ENCODE measurements at regions not wholly inside any gene's neighbourhood (a gene's known extent, or its start where the extent isn't known, plus 50 kb on each side); places are given as distances from the start of the nearest gene placed in this dataset.

GRCh38 chr10:107727767-107728317 is 563.3 kb upstream of the SORCS1 start:
- ATAC-seq (no peak), DNase-seq (ENCODE audit: low read depth, low spot score) (no peak)
- no peak overlapping the region for H3K4me3 ChIP-seq (replicated peaks in 1 of 2; ENCODE audit: low read depth in 1 of 2, low read length in 2 of 2)
- TF ChIP-seq ZFX (IDR thresholded peaks at IDR 0.05) (no peak), ZBTB33 (IDR thresholded peaks at IDR 0.05; ENCODE audit: extremely low read depth, insufficient replicate concordance, low read length) (no peak), SP1 (IDR thresholded peaks at IDR 0.05; ENCODE audit: low read depth) (no peak), CEBPB (IDR thresholded peaks at IDR 0.05; ENCODE audit: low read depth) (no peak), ELF1 (IDR thresholded peaks at IDR 0.05; ENCODE audit: borderline replicate concordance, low read depth) (no peak), POLR2AphosphoS5 (IDR thresholded peaks at IDR 0.05; ENCODE audit: low read depth, low read length) (no peak), EZH2 (IDR thresholded peaks at IDR 0.05) (no peak), SRF (IDR thresholded peaks at IDR 0.05; ENCODE audit: low read depth) (no peak), FOSL1 (IDR thresholded peaks at IDR 0.05; ENCODE audit: low read depth) (no peak), YY1 (IDR thresholded peaks at IDR 0.05; ENCODE audit: extremely low read depth, insufficient replicate concordance, low read depth, low read length) (no peak)
- H3K27me3 ChIP-seq (ENCODE audit: insufficient read depth, low read length) = no peaks in the 10 kb centered on the region
- no peak overlapping the region for H3K27ac ChIP-seq (ENCODE audit: low read depth, low read length)
- no peak overlapping the region for H3K9ac ChIP-seq (ENCODE audit: low read length)
- ChIA-PET CTCF (no interaction called here), POLR2A (no interaction called here), RAD21 (ENCODE audit: low non-redundant PET in 1 of 2, low total read pairs in 2 of 2, uncharacterized antibody in 2 of 2, unreplicated experiment in 2 of 2) (no interaction called here)
- H3K9me2 ChIP-seq (ENCODE audit: insufficient read depth) = no peaks in the 10 kb centered on the region
- H2AFZ ChIP-seq (ENCODE audit: low read depth, low read length, poor library complexity, severe bottlenecking) = no peak overlapping the region
- H3K79me2 ChIP-seq (ENCODE audit: insufficient read depth, low read length) = no peaks in the 10 kb centered on the region
- no peaks in the 10 kb centered on the region for H3K36me3 ChIP-seq (ENCODE audit: control insufficient read depth in 1 of 2, insufficient read depth in 2 of 2, low read length in 2 of 2)
- H3K4me2 ChIP-seq (ENCODE audit: low read length) = no peak overlapping the region
- no TSS peak for BruUV-seq (replicated peaks)
- peaks cover 31 to 38% of the 10 kb centered on the region in 2 experiments; a peak in 3 of 4 replicates for H3K9me3 ChIP-seq (ENCODE audit: control insufficient read depth in 1 of 2, insufficient read depth in 1 of 2, low read depth in 1 of 2, low read length in 2 of 2)
- no peaks in the 10 kb centered on the region for H3K4me1 ChIP-seq (ENCODE audit: control insufficient read depth in 1 of 2, insufficient read depth in 2 of 2, low read length in 2 of 2)
- intact Hi-C loops (cut with micrococcal nuclease) = no loop called here
- H4K20me1 ChIP-seq (ENCODE audit: insufficient read depth) = no peaks in the 10 kb centered on the region

Data from HCT116 (cell line).